AG04450 (cell line): ENCODE measurements at regions not wholly inside any gene's neighbourhood (a gene's known extent, or its start where the extent isn't known, plus 50 kb on each side); places are given as distances from the start of the nearest gene placed in this dataset.

Experiments used
- CTCF ChIA-PET: fragments of 300-600, 350-600 bp; formaldehyde crosslinking; extraction: SDS; loops from one replicate; lab custom pipeline; 2022; ENCODE audit warnings: antibody characterized with exemption, inconsistent platforms; lab: Charles Lee
- POLR2A ChIA-PET: fragments of 350-600 bp; formaldehyde crosslinking; extraction: SDS; loops from one replicate; lab custom pipeline; 2021; ENCODE audit warnings: antibody characterized with exemption, inconsistent platforms; lab: Yijun Ruan, JAX
- DNase-seq: peaks from one replicate; pipeline ENCODE4 v3.0.0-alpha.2; 2011; ENCODE audit warnings: low read depth, low spot score
- H3K27ac ChIP-seq: one replicate; pipeline ENCODE4 v1.5.1; 2012; ENCODE audit warnings: low read depth, low read length, control low read depth
- H3K27me3 ChIP-seq: one replicate; pipeline ENCODE4 v1.6.0; 2012; ENCODE audit warnings: low read length; ENCODE audit not compliant: control insufficient read depth, insufficient read depth
- H3K4me3 ChIP-seq: 2 replicates; pipeline ENCODE4 v1.5.1; 2011; ENCODE audit warnings: mild to moderate bottlenecking, low read depth, low read length, control low read depth
- H3K9me3 ChIP-seq: 2 replicates; pipeline ENCODE4 v1.5.1; 2012; ENCODE audit warnings: low read length; ENCODE audit not compliant: control insufficient read depth, insufficient read depth
- TF ChIP-seq, protein P1 (sequence below): IDR thresholded peaks from 2 replicates; pipeline ENCODE4 v1.5.1; 2011; ENCODE audit warnings: low read depth, low read length, control low read depth, inconsistent platforms

DNA sequence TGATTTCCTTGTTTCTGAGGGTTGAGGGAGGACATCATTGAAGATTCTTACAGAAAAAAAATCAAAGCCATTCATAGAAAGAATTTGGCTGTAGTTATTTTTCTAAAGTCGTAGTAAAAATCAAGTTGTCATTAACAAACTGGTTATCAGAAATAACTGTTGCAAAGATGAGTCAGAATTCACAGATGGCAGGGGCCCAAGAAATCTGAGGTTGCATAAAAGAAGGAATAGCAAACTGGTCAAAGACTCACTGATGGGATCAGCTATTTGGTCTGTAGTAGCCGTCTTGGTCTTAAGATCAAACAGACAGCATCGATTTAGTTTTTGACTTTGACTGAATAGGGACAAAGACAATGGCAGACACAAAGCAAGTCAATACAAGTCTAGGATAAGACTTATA lies 334.3 kb downstream of the FIGN start:
- POLR2A ChIA-PET: no interaction called here
- H3K9me3 ChIP-seq: no peaks in the 10 kb centered on the region
- no peak overlapping the region for H3K27ac ChIP-seq
- no peaks in the 10 kb centered on the region for H3K27me3 ChIP-seq
- CTCF ChIA-PET: no interaction called here
- TF ChIP-seq, protein P1, sequence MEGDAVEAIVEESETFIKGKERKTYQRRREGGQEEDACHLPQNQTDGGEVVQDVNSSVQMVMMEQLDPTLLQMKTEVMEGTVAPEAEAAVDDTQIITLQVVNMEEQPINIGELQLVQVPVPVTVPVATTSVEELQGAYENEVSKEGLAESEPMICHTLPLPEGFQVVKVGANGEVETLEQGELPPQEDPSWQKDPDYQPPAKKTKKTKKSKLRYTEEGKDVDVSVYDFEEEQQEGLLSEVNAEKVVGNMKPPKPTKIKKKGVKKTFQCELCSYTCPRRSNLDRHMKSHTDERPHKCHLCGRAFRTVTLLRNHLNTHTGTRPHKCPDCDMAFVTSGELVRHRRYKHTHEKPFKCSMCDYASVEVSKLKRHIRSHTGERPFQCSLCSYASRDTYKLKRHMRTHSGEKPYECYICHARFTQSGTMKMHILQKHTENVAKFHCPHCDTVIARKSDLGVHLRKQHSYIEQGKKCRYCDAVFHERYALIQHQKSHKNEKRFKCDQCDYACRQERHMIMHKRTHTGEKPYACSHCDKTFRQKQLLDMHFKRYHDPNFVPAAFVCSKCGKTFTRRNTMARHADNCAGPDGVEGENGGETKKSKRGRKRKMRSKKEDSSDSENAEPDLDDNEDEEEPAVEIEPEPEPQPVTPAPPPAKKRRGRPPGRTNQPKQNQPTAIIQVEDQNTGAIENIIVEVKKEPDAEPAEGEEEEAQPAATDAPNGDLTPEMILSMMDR: no peak
- no peak overlapping the region for H3K4me3 ChIP-seq
- DNase-seq: no peak

DNA sequence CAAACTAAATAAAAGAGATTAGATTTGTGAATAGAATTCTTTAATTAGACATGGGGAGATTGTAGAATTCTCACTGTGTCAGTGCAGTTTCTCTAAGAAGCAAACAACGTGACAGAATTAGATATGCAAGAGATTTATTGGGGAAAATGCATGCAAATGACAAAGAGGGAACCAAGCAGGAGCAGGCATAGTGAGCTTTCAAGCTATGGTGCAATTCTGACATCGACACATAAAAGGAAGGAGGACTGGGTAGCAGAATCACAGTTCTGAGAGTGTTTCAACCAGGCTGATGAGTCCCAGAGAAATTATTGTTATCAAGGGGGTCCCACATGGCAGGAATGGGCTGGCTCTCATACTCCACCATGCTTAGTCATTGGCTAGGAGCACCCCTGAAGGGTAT lies 338.4 kb downstream of the FIGN start:
- ChIA-PET POLR2A (no interaction called here), CTCF (no interaction called here)
- DNase-seq: no peak
- H3K4me3 ChIP-seq: no peak overlapping the region
- no peak overlapping the region for H3K27ac ChIP-seq
- TF ChIP-seq, protein P1: no peak
- no peaks in the 10 kb centered on the region for H3K9me3 ChIP-seq
- no peaks in the 10 kb centered on the region for H3K27me3 ChIP-seq

DNA sequence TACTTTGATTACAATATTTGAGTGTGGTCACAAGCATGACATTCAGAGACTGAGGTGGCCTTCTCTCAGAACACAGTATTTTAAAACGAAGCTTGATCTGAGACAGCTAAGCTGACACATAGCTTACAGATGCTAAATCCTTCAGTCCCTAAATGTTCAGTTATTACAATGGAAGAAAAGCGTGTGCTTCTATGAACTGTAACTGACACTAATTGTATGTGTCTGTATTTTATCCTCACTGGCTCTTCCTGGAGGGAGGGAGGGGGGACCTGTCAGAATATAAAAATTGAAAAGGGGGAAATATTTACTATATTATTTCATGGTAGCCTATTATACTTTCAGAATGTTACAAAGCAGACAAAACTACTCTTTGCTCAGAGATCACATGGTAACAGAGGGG lies 340.2 kb downstream of the FIGN start:
- DNase-seq: no peak
- Histone ChIP-seq H3K4me3 (no peak overlapping the region), H3K27me3 (no peaks in the 10 kb centered on the region), H3K27ac (no peak overlapping the region), H3K9me3 (no peaks in the 10 kb centered on the region)
- ChIA-PET CTCF (interaction anchor here (0.6 to 1.0 kb wide), 2 partner anchors 49 to 213 kb away, joined by 4 to 8 read pairs; no protein-coding TSS in a partner anchor), POLR2A (no interaction called here)
- TF ChIP-seq, protein P1: no peak

DNA sequence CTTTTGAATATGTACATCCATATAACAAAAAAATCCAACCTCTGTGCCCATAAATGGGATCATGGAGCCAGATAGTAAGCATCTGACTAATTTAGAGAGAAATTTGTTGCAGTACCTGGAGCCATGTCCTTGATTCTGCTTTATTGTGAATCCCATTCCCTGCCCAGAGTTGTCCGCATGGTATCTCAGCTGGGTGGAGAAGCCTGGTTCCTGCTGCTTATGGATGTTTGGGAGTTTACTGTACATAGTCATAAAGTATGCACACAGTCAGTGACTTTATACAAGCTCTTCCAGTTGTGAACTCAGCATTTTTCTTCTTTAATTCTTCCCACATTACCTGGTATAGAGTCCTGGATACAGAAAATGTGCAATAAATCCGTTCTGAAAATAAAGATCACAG lies 346.0 kb downstream of the FIGN start:
- H3K4me3 ChIP-seq: no peak overlapping the region
- POLR2A ChIA-PET: no interaction called here
- no peak overlapping the region for H3K27ac ChIP-seq
- CTCF ChIA-PET: no interaction called here
- no peaks in the 10 kb centered on the region for H3K27me3 ChIP-seq
- H3K9me3 ChIP-seq: no peaks in the 10 kb centered on the region
- no peak for DNase-seq
- TF ChIP-seq, protein P1: no peak

DNA sequence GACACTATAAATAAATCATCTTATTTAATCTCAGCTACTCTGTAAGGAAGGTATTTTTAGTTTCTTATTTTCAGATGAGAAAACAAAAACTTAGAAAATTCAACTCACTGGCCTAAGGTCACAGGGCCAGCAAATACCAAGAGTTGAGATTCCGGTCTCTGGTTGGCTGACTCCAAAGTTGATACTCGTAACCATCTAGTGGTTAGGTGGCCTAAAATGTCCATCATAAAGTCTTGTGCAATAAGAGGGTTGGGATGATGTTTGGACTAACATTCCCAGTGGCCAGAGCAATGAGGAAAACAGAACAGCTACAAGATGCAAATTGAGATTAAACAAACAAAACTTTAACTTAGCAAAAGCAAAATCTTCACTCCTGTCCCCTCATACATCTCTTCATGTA lies 360.3 kb downstream of the FIGN start:
- TF ChIP-seq, protein P1: no peak

More for the DNA sequence above, 360.3 kb downstream of the FIGN start:
- ChIA-PET POLR2A (no interaction called here), CTCF (interaction anchor here (0.7 kb wide), 1 partner anchor 185 kb away, joined by 3 read pairs; no protein-coding TSS in a partner anchor)
- DNase-seq: no peak
- H3K4me3 ChIP-seq: no peak overlapping the region
- H3K9me3 ChIP-seq: no peaks in the 10 kb centered on the region
- H3K27ac ChIP-seq: no peak overlapping the region
- H3K27me3 ChIP-seq: no peaks in the 10 kb centered on the region
